KG1 (cell line): ENCODE measurements at regions not wholly inside any gene's neighbourhood (a gene's known extent, or its start where the extent isn't known, plus 50 kb on each side); places are given as distances from the start of the nearest gene placed in this dataset.
A peak's percentile ranks its signal among the peaks of the same experiment; 100 is the strongest.

Experiments
- DNase-seq: peaks from one replicate; lab custom pipeline; 2025; lab: John Stamatoyannopoulos, UW

- DNase-seq: no peak
Measured at GRCh38 chr16:79497606-79498350, 102.8 kb downstream of the MAF start.

GRCh38 chr16:79493911-79494310, 106.6 kb downstream of the MAF start:
- DNase-seq: no peak

- DNase-seq: no peak
Measured at GRCh38 chr16:79492036-79492435, 108.5 kb downstream of the MAF start.

GRCh38 chr16:79485020-79485419, 115.5 kb downstream of the MAF start:
- DNase-seq: no peak

GRCh38 chr16:79484237-79484636, 116.3 kb downstream of the MAF start:
- DNase-seq: no peak

GRCh38 chr16:79483336-79483735, 117.2 kb downstream of the MAF start:
- DNase-seq: no peak

GRCh38 chr16:79482011-79482410, 118.5 kb downstream of the MAF start:
- DNase-seq: no peak

- no peak for DNase-seq
Measured at GRCh38 chr16:79480929-79481328, 119.6 kb downstream of the MAF start.

GRCh38 chr16:79480056-79480455, 120.5 kb downstream of the MAF start:
- DNase-seq: no peak

- no peak for DNase-seq
Measured at GRCh38 chr16:79476580-79476979, 124.0 kb downstream of the MAF start.

GRCh38 chr16:79475841-79476240, 124.7 kb downstream of the MAF start:
- DNase-seq: no peak

- DNase-seq: no peak
Measured at GRCh38 chr16:79473456-79473855, 127.1 kb downstream of the MAF start.

- no peak for DNase-seq
Measured at GRCh38 chr16:79472426-79472825, 128.1 kb downstream of the MAF start.

- no peak for DNase-seq
Measured at GRCh38 chr16:79469999-79470398, 130.5 kb downstream of the MAF start.

GRCh38 chr16:79468631-79469030, 131.9 kb downstream of the MAF start:
- DNase-seq: no peak

- no peak for DNase-seq
Measured at GRCh38 chr16:79468121-79468552, 132.4 kb downstream of the MAF start.

GRCh38 chr16:79466111-79466510, 134.4 kb downstream of the MAF start:
- no peak for DNase-seq

- DNase-seq: no peak
Measured at GRCh38 chr16:79463841-79464240, 136.7 kb downstream of the MAF start.

- no peak for DNase-seq
Measured at GRCh38 chr16:79456036-79456435, 144.5 kb downstream of the MAF start.

GRCh38 chr16:79452671-79453070, 147.9 kb downstream of the MAF start:
- DNase-seq: no peak

- DNase-seq: peak; percentile 61
Measured at GRCh38 chr16:79451196-79451816, 149.2 kb downstream of the MAF start.

GRCh38 chr16:79449900-79450299, 150.6 kb downstream of the MAF start:
- DNase-seq: no peak

GRCh38 chr16:79449067-79449769, 151.3 kb downstream of the MAF start:
- DNase-seq: no peak
